ENCODE measurements at regions not wholly inside any gene's neighbourhood (a gene's known extent, or its start where the extent isn't known, plus 50 kb on each side); places are given as distances from the start of the nearest gene placed in this dataset.

DNA sequence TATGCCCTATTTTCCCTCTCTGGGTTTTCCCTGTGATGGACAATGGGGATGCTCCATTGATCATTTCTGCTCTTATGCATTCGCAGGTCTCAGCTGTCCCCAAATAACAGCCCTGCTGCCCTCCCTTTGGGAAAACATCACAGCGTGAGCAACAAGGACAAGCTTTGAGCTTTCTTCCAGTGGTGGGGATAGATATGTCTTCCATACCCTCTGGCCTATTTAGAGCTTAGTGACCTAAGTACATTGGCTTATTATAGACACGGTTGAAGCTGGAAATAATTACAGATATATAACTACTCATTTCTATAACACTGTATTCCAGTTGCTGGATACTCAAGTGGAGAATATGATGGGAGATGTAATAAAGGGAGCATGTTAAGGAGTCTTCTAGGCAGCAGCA, 304.3 kb upstream of the MGAT5 start:
- H3K79me2 ChIP-seq (ENCODE audit: insufficient read depth, low read length), result no peaks in the 10 kb centered on the region
- H3K36me3 ChIP-seq (ENCODE audit: insufficient read depth, low read length), result no peaks in the 10 kb centered on the region
- H3K9me3 ChIP-seq (ENCODE audit: low read length), result no peaks in the 10 kb centered on the region
- no peaks in the 10 kb centered on the region for H3F3A ChIP-seq (ENCODE audit: insufficient read depth, low read length)
- H3K4me3 ChIP-seq (ENCODE audit: low read depth, low read length, poor library complexity, severe bottlenecking), result no peak overlapping the region
- H3K9me2 ChIP-seq (ENCODE audit: low read depth, low read length), result no peaks in the 10 kb centered on the region
- H3K4me1 ChIP-seq (ENCODE audit: insufficient read depth, low read length, severe bottlenecking), result peaks cover 16% of the 10 kb centered on the region
- H4K20me1 ChIP-seq (ENCODE audit: insufficient read depth, low read length), result no peaks in the 10 kb centered on the region
- H3K27ac ChIP-seq (ENCODE audit: low read depth, low read length, poor library complexity, severe bottlenecking), result no peak overlapping the region
- TF ChIP-seq EZH2 (IDR thresholded peaks at IDR 0.05; ENCODE audit: borderline replicate concordance, low read length), result no peak
- TF ChIP-seq, protein P1, sequence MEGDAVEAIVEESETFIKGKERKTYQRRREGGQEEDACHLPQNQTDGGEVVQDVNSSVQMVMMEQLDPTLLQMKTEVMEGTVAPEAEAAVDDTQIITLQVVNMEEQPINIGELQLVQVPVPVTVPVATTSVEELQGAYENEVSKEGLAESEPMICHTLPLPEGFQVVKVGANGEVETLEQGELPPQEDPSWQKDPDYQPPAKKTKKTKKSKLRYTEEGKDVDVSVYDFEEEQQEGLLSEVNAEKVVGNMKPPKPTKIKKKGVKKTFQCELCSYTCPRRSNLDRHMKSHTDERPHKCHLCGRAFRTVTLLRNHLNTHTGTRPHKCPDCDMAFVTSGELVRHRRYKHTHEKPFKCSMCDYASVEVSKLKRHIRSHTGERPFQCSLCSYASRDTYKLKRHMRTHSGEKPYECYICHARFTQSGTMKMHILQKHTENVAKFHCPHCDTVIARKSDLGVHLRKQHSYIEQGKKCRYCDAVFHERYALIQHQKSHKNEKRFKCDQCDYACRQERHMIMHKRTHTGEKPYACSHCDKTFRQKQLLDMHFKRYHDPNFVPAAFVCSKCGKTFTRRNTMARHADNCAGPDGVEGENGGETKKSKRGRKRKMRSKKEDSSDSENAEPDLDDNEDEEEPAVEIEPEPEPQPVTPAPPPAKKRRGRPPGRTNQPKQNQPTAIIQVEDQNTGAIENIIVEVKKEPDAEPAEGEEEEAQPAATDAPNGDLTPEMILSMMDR (IDR thresholded peaks at IDR 0.05; ENCODE audit: low read length), result no peak
- no peak overlapping the region for H2AFZ ChIP-seq (ENCODE audit: low read length)
- H3K9ac ChIP-seq (ENCODE audit: low read length), result no peak overlapping the region
- H3K27me3 ChIP-seq (ENCODE audit: insufficient read depth, low read length), result no peaks in the 10 kb centered on the region
- no peak overlapping the region for H3K4me2 ChIP-seq (ENCODE audit: low read length)

GRCh38 chr2:133951209-133951608, 302.7 kb upstream of the MGAT5 start:
- no peak overlapping the region for H3K4me2 ChIP-seq (ENCODE audit: low read length)
- H3F3A ChIP-seq (ENCODE audit: insufficient read depth, low read length), result no peaks in the 10 kb centered on the region
- no peak overlapping the region for H3K4me3 ChIP-seq (ENCODE audit: low read depth, low read length, poor library complexity, severe bottlenecking)
- no peak overlapping the region for H2AFZ ChIP-seq (ENCODE audit: low read length)
- H3K27ac ChIP-seq (ENCODE audit: low read depth, low read length, poor library complexity, severe bottlenecking), result no peak overlapping the region
- H3K9me3 ChIP-seq (ENCODE audit: low read length), result no peaks in the 10 kb centered on the region
- no peaks in the 10 kb centered on the region for H3K36me3 ChIP-seq (ENCODE audit: insufficient read depth, low read length)
- H3K4me1 ChIP-seq (ENCODE audit: insufficient read depth, low read length, severe bottlenecking), result peaks cover 16% of the 10 kb centered on the region
- no peaks in the 10 kb centered on the region for H4K20me1 ChIP-seq (ENCODE audit: insufficient read depth, low read length)
- no peaks in the 10 kb centered on the region for H3K9me2 ChIP-seq (ENCODE audit: low read depth, low read length)
- no peaks in the 10 kb centered on the region for H3K27me3 ChIP-seq (ENCODE audit: insufficient read depth, low read length)
- no peak overlapping the region for H3K9ac ChIP-seq (ENCODE audit: low read length)
- TF ChIP-seq EZH2 (IDR thresholded peaks at IDR 0.05; ENCODE audit: borderline replicate concordance, low read length), result no peak
- TF ChIP-seq, protein P1 (IDR thresholded peaks at IDR 0.05; ENCODE audit: low read length), result no peak
- no peaks in the 10 kb centered on the region for H3K79me2 ChIP-seq (ENCODE audit: insufficient read depth, low read length)

GRCh38 chr2:133952420-133952819, 301.5 kb upstream of the MGAT5 start:
- Histone ChIP-seq H3K27ac (ENCODE audit: low read depth, low read length, poor library complexity, severe bottlenecking) (no peak overlapping the region), H3K27me3 (ENCODE audit: insufficient read depth, low read length) (no peaks in the 10 kb centered on the region), H3K79me2 (ENCODE audit: insufficient read depth, low read length) (no peaks in the 10 kb centered on the region), H3K9ac (ENCODE audit: low read length) (no peak overlapping the region), H3K9me2 (ENCODE audit: low read depth, low read length) (no peaks in the 10 kb centered on the region), H3F3A (ENCODE audit: insufficient read depth, low read length) (no peaks in the 10 kb centered on the region), H3K4me1 (ENCODE audit: insufficient read depth, low read length, severe bottlenecking) (peaks cover 16% of the 10 kb centered on the region), H3K9me3 (ENCODE audit: low read length) (no peaks in the 10 kb centered on the region), H3K4me3 (ENCODE audit: low read depth, low read length, poor library complexity, severe bottlenecking) (no peak overlapping the region), H4K20me1 (ENCODE audit: insufficient read depth, low read length) (no peaks in the 10 kb centered on the region), H2AFZ (ENCODE audit: low read length) (no peak overlapping the region), H3K4me2 (ENCODE audit: low read length) (no peak overlapping the region), H3K36me3 (ENCODE audit: insufficient read depth, low read length) (no peaks in the 10 kb centered on the region)
- TF ChIP-seq, protein P1 (IDR thresholded peaks at IDR 0.05; ENCODE audit: low read length), result no peak
- no peak for TF ChIP-seq EZH2 (IDR thresholded peaks at IDR 0.05; ENCODE audit: borderline replicate concordance, low read length)
